Kidney epithelial cell (primary cell): ENCODE measurements at regions not wholly inside any gene's neighbourhood (a gene's known extent, or its start where the extent isn't known, plus 50 kb on each side); places are given as distances from the start of the nearest gene placed in this dataset.

Experiments used
- DNase-seq: peaks from one replicate; pipeline ENCODE4 v3.0.0-alpha.2; 2010; ENCODE audit warnings: low read depth
- H3K27me3 ChIP-seq: 2 replicates; pipeline ENCODE4 v1.6.0; 2011; ENCODE audit warnings: low read length; ENCODE audit not compliant: control insufficient read depth, insufficient read depth
- H3K36me3 ChIP-seq: 2 replicates; pipeline ENCODE4 v1.5.1; 2011; ENCODE audit warnings: low read length; ENCODE audit not compliant: control insufficient read depth, insufficient read depth
- H3K4me3 ChIP-seq: 2 replicates; pipeline ENCODE4 v1.5.1; 2011; ENCODE audit warnings: low read depth, mild to moderate bottlenecking, control low read depth, low read length
- CTCF ChIP-seq: IDR thresholded peaks from 2 replicates; pipeline ENCODE4 v1.5.1; 2011; ENCODE audit warnings: mild to moderate bottlenecking, moderate library complexity, low read length, control low read depth, inconsistent platforms; ENCODE audit not compliant: insufficient read depth, poor library complexity, severe bottlenecking

GRCh38 chr3:148089171-148089570, 608.5 kb upstream of the AGTR1 start:
- H3K36me3 ChIP-seq: no peaks in the 10 kb centered on the region
- no peak for TF ChIP-seq CTCF
- DNase-seq: no peak
- H3K27me3 ChIP-seq: no peaks in the 10 kb centered on the region
- H3K4me3 ChIP-seq: no peak overlapping the region

GRCh38 chr3:148090156-148090555, 607.5 kb upstream of the AGTR1 start:
- no peak for TF ChIP-seq CTCF
- no peaks in the 10 kb centered on the region for H3K27me3 ChIP-seq

GRCh38 chr3:148092624-148093347, 604.9 kb upstream of the AGTR1 start:
- Histone ChIP-seq H3K27me3 (no peaks in the 10 kb centered on the region), H3K4me3 (no peak overlapping the region), H3K36me3 (no peaks in the 10 kb centered on the region)
- no peak for TF ChIP-seq CTCF
- DNase-seq: no peak

More at GRCh38 chr3:148090156-148090555, 607.5 kb upstream of the AGTR1 start:
- DNase-seq: no peak
- H3K36me3 ChIP-seq: no peaks in the 10 kb centered on the region
- H3K4me3 ChIP-seq: no peak overlapping the region

- H3K4me3 ChIP-seq: no peak overlapping the region
- no peak for TF ChIP-seq CTCF
- DNase-seq: no peak
- H3K36me3 ChIP-seq: no peaks in the 10 kb centered on the region
- H3K27me3 ChIP-seq: no peaks in the 10 kb centered on the region
These were observed 604.0 kb upstream of the AGTR1 start for GRCh38 chr3:148093753-148094152.

- DNase-seq: no peak
- Histone ChIP-seq H3K36me3 (no peaks in the 10 kb centered on the region), H3K27me3 (no peaks in the 10 kb centered on the region), H3K4me3 (no peak overlapping the region)
- TF ChIP-seq CTCF: no peak
These were observed 601.7 kb upstream of the AGTR1 start for GRCh38 chr3:148095962-148096361.

GRCh38 chr3:148100476-148100875, 597.2 kb upstream of the AGTR1 start:
- DNase-seq: no peak
- Histone ChIP-seq H3K36me3 (no peaks in the 10 kb centered on the region), H3K4me3 (no peak overlapping the region), H3K27me3 (no peaks in the 10 kb centered on the region)
- TF ChIP-seq CTCF: no peak
